ENCODE measurements at regions not wholly inside any gene's neighbourhood (a gene's known extent, or its start where the extent isn't known, plus 50 kb on each side); places are given as distances from the start of the nearest gene placed in this dataset.

DNA sequence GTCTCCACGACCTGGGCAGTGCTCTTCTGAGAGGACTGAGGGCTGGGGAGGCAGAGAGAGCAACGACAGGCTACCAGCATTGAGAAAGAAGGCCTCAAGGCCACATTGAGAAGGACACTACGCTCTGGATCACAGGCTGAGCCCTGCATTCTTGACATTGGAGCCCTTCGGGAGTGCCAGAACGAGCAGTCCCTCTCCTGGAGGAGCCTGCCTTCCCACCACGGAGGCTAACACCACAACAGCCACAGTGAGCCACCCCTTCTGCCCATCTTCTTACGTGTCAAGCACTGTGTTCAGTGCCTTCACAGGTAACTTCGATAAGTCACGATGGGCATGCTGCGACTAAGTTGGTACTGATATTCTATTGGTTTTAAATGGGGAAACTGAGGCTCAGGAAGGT lies 267.8 kb downstream of the RPS24 start:
- no peak overlapping the region for H3K27ac ChIP-seq (ENCODE audit: low read depth, low read length, poor library complexity, severe bottlenecking)
- H3K36me3 ChIP-seq (ENCODE audit: insufficient read depth, low read length, poor library complexity, severe bottlenecking), result no peaks in the 10 kb centered on the region
- H3K9me3 ChIP-seq (ENCODE audit: low read depth, low read length, poor library complexity, severe bottlenecking), result no peaks in the 10 kb centered on the region
- H3K27me3 ChIP-seq (replicated peaks; ENCODE audit: insufficient read depth, low read depth, low read length, poor library complexity), result peaks cover 4% of the 10 kb centered on the region
- TF ChIP-seq, protein P1, sequence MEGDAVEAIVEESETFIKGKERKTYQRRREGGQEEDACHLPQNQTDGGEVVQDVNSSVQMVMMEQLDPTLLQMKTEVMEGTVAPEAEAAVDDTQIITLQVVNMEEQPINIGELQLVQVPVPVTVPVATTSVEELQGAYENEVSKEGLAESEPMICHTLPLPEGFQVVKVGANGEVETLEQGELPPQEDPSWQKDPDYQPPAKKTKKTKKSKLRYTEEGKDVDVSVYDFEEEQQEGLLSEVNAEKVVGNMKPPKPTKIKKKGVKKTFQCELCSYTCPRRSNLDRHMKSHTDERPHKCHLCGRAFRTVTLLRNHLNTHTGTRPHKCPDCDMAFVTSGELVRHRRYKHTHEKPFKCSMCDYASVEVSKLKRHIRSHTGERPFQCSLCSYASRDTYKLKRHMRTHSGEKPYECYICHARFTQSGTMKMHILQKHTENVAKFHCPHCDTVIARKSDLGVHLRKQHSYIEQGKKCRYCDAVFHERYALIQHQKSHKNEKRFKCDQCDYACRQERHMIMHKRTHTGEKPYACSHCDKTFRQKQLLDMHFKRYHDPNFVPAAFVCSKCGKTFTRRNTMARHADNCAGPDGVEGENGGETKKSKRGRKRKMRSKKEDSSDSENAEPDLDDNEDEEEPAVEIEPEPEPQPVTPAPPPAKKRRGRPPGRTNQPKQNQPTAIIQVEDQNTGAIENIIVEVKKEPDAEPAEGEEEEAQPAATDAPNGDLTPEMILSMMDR (conservative IDR thresholded peaks at IDR 0.05; ENCODE audit: low read depth, low read length), result no peak
- no peak for TF ChIP-seq EZH2 (IDR thresholded peaks at IDR 0.05; ENCODE audit: borderline replicate concordance, low read depth, low read length, poor library complexity, severe bottlenecking)
- intact Hi-C loops (cut with micrococcal nuclease; ENCODE audit: unreplicated experiment), result loop anchor here (5.0 kb wide), 1 partner anchor 254 kb away; no protein-coding TSS in a partner anchor
- no peak for DNase-seq (ENCODE audit: low spot score)
- ChIA-PET CTCF (no interaction called here), POLR2A (ENCODE audit: low non-redundant PET) (no interaction called here)
- H3K4me3 ChIP-seq (ENCODE audit: low read depth, low read length, poor library complexity, severe bottlenecking), result no peak overlapping the region
- no TSS peak for BruUV-seq (replicated peaks)
- H3K4me1 ChIP-seq (ENCODE audit: insufficient read depth, low read length, poor library complexity, severe bottlenecking), result peaks cover 7% of the 10 kb centered on the region

DNA sequence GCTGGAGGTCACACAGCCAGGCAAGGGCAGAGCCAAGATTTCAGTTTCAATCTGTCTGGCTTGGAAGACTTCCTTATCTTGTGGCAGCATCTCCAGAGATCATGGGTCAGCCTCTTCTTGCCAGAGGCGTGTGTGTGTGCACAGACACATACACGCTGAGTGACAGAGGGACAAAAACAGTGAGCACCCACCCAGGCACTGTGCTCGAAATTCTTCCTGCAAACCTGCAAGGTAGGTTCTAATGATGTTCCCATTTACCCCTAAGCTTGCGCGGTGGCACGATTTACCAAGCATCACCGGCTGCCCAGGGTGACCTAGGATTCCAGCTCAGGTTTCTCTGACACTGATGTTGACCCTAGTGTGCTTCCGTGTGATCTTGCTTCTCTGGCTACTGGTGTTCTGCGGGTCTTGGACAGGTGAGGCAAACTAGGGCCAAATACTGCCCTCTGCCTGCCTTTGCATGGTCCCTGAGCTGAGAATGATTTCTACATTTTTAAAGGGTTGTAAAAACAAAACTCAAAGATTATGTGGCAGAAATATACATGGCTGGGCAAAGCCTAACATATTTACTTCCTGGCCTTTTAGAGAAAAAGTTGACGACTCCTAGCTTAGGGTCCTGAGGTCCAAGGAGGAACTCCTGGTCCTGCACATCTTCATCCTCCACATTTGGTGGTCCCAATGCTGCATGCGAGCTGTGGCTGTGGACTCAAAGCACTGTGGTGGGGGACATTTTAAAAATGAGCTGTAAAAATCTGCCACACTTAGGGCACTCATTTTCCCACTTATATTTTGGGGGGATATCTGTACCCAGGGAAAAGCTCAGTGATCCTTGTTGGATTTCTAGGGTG lies 268.5 kb downstream of the RPS24 start:
- BruUV-seq (replicated peaks), result no TSS peak
- intact Hi-C loops (cut with micrococcal nuclease; ENCODE audit: unreplicated experiment), result loop anchor here (5.0 kb wide), 1 partner anchor 255 kb away; no protein-coding TSS in a partner anchor
- Histone ChIP-seq H3K4me3 (ENCODE audit: low read depth, low read length, poor library complexity, severe bottlenecking) (peak overlapping the region; percentile 55), H3K27ac (ENCODE audit: low read depth, low read length, poor library complexity, severe bottlenecking) (no peak overlapping the region), H3K27me3 (replicated peaks; ENCODE audit: insufficient read depth, low read depth, low read length, poor library complexity) (peaks cover 7% of the 10 kb centered on the region), H3K9me3 (ENCODE audit: low read depth, low read length, poor library complexity, severe bottlenecking) (no peaks in the 10 kb centered on the region), H3K36me3 (ENCODE audit: insufficient read depth, low read length, poor library complexity, severe bottlenecking) (no peaks in the 10 kb centered on the region), H3K4me1 (ENCODE audit: insufficient read depth, low read length, poor library complexity, severe bottlenecking) (peaks cover 7% of the 10 kb centered on the region)
- ChIA-PET CTCF (no interaction called here), POLR2A (ENCODE audit: low non-redundant PET) (no interaction called here)
- no peak for DNase-seq (ENCODE audit: low spot score)
- no peak for TF ChIP-seq EZH2 (IDR thresholded peaks at IDR 0.05; ENCODE audit: borderline replicate concordance, low read depth, low read length, poor library complexity, severe bottlenecking)
- TF ChIP-seq, protein P1 (conservative IDR thresholded peaks at IDR 0.05; ENCODE audit: low read depth, low read length), result no peak

DNA sequence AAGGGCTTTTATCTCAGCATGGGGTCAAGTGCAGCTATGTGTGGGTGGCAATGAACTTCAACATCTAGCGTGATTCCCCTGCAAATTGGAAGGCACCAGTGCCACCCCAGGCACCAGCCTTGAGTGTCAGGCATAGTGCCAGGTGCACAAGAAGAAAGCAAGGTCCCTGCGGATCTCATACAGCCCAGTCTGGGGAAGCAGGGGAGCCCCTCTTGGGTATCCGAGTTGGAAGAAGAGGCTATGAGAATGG lies 269.0 kb downstream of the RPS24 start:
- Histone ChIP-seq H3K9me3 (ENCODE audit: low read depth, low read length, poor library complexity, severe bottlenecking) (no peaks in the 10 kb centered on the region), H3K4me1 (ENCODE audit: insufficient read depth, low read length, poor library complexity, severe bottlenecking) (peaks cover 7% of the 10 kb centered on the region), H3K36me3 (ENCODE audit: insufficient read depth, low read length, poor library complexity, severe bottlenecking) (no peaks in the 10 kb centered on the region), H3K27ac (ENCODE audit: low read depth, low read length, poor library complexity, severe bottlenecking) (peak overlapping the region; percentile 54), H3K27me3 (replicated peaks; ENCODE audit: insufficient read depth, low read depth, low read length, poor library complexity) (peaks cover 10% of the 10 kb centered on the region), H3K4me3 (ENCODE audit: low read depth, low read length, poor library complexity, severe bottlenecking) (peak overlapping the region; percentile 55)
- DNase-seq (ENCODE audit: low spot score), result no peak
- no peak for TF ChIP-seq EZH2 (IDR thresholded peaks at IDR 0.05; ENCODE audit: borderline replicate concordance, low read depth, low read length, poor library complexity, severe bottlenecking)
- TF ChIP-seq, protein P1 (conservative IDR thresholded peaks at IDR 0.05; ENCODE audit: low read depth, low read length), result no peak
- POLR2A ChIA-PET (ENCODE audit: low non-redundant PET), result no interaction called here
- intact Hi-C loops (cut with micrococcal nuclease; ENCODE audit: unreplicated experiment), result loop anchor here (5.0 kb wide), 1 partner anchor 255 kb away; no protein-coding TSS in a partner anchor
- CTCF ChIA-PET, result no interaction called here
- BruUV-seq (replicated peaks), result no TSS peak
